Superior temporal gyrus (tissue), 1 donor: ENCODE measurements at regions not wholly inside any gene's neighbourhood (a gene's known extent, or its start where the extent isn't known, plus 50 kb on each side); places are given as distances from the start of the nearest gene placed in this dataset.

Experiments used
- DNase-seq: peaks from one replicate; pipeline ENCODE4 v3.0.0-alpha.2; 2016; ENCODE audit errors: extremely low spot score

GRCh38 chr5:142378737-142379634 is 54.2 kb upstream of the SPRY4 start:
- DNase-seq, result no peak

- no peak for DNase-seq
Observed at GRCh38 chr5:142375944-142376411, 51.2 kb upstream of the SPRY4 start.
